Esophagus muscularis mucosa (tissue), 4 donors: ENCODE measurements at regions not wholly inside any gene's neighbourhood (a gene's known extent, or its start where the extent isn't known, plus 50 kb on each side); places are given as distances from the start of the nearest gene placed in this dataset.

ENCODE experiments used
- EP300 ChIP-seq: sonication (generic); formaldehyde crosslinking; IDR thresholded peaks from one replicate; pipeline ENCODE4 v1.6.1; 2017; ENCODE audit warnings: antibody characterized with exemption
- POLR2A ChIP-seq: fragments of 450-650 bp; IDR thresholded peaks from one replicate; pipeline ENCODE4 v1.6.1; 2017; ENCODE audit warnings: antibody characterized with exemption, moderate library complexity, mild to moderate bottlenecking, low read depth
- TF ChIP-seq, protein P1 (sequence below), 3 experiments: fragments of 200-600 bp in 2 of 3; fragments of 450-650 bp in 1 of 3; sonication (generic) in 2 of 3; IDR thresholded peaks; one replicate each; pipeline ENCODE4 v1.5.1; 2017 to 2019; ENCODE audit warnings: antibody characterized with exemption in 3 of 3, mild to moderate bottlenecking in 2 of 3, moderate library complexity in 1 of 3

DNA sequence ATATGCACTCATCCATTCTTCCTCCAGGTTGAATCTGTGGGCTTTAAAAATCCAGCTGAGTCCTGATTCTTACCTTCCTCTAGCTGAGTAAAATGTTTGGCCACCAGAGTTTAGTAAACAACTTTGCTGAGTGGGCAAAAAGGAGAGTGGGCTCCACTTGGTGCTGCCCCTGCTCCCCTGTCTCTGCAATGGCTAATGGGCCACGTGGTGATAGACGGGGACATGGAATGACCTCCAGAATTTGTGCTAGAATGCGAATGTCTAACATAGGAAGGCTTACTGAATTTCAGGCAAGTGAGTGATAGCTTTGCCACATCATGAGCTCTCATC, 137.3 kb upstream of the CES5A start:
- TF ChIP-seq, protein P1, sequence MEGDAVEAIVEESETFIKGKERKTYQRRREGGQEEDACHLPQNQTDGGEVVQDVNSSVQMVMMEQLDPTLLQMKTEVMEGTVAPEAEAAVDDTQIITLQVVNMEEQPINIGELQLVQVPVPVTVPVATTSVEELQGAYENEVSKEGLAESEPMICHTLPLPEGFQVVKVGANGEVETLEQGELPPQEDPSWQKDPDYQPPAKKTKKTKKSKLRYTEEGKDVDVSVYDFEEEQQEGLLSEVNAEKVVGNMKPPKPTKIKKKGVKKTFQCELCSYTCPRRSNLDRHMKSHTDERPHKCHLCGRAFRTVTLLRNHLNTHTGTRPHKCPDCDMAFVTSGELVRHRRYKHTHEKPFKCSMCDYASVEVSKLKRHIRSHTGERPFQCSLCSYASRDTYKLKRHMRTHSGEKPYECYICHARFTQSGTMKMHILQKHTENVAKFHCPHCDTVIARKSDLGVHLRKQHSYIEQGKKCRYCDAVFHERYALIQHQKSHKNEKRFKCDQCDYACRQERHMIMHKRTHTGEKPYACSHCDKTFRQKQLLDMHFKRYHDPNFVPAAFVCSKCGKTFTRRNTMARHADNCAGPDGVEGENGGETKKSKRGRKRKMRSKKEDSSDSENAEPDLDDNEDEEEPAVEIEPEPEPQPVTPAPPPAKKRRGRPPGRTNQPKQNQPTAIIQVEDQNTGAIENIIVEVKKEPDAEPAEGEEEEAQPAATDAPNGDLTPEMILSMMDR (IDR thresholded peaks at IDR 0.05): no peak
- TF ChIP-seq POLR2A (no peak), EP300 (no peak)
